D341Med (cell line): ENCODE measurements at regions not wholly inside any gene's neighbourhood (a gene's known extent, or its start where the extent isn't known, plus 50 kb on each side); places are given as distances from the start of the nearest gene placed in this dataset.
"Not testable (repeated sequence)": the region's sequence is repeated elsewhere in the genome, so short reads cannot be mapped to it uniquely, and the experiment has no call there.

Experiments used
- DNase-seq: peaks from one replicate; pipeline ENCODE4 v3.0.0; 2012; ENCODE audit warnings: low spot score

DNA sequence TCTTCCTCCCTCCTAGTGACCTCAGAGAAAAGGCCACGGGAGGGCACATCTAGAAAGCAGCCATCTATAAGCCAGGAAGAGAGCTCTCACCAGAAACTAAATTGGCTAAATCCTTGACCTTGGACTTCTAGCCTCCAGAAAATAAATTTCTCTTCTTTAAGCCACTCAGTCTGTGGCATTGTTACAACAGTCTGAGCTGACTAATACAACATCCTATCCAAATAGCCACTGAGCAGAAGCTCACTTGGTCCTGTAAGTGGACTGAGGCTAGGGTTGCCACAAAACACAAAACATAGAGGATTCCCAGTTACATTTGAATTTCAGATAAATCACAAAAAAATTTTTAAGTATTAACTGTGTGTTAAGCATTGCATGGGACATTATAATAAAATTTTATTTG is 383.4 kb downstream of the MLLT3 start:
- DNase-seq: no peak

DNA sequence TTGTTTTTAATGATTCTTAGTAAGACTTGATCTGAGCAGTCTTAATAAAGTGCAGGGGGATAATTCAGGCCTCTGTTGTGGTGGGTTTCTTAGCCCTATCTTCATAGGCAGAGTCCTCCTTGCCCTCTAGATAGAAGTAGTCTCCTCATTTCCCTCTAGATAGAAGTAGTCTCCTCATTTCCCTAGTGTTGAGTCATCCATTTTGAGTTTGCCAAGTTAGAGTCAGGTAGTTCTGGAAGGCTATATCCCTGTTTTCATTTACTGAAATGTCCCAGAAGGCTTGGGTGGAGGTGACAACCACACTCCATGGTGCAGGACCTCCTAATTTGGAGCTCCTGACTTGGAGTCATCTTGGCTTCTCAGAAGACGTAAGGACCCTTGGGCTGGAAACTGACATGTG is 384.6 kb downstream of the MLLT3 start:
- no peak for DNase-seq

DNA sequence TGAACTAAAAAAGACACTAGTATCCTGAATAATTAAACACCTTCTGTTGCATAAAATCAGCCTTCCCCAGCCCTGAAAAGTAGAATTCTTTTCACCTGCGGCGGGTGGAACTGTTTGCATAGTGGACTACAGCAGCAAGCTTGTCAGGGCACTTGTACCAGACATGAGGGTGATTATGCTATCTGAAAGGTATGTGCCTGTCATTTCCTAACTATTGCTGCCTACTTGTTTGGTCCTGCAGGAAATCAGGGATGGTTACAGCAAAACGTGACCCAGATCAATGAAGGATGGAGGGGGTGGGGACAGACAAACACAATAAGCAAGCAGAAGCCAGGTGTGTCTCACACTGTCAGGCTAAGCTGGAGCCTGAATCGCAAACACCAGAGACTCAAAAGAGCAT is 385.6 kb downstream of the MLLT3 start:
- DNase-seq: no peak

DNA sequence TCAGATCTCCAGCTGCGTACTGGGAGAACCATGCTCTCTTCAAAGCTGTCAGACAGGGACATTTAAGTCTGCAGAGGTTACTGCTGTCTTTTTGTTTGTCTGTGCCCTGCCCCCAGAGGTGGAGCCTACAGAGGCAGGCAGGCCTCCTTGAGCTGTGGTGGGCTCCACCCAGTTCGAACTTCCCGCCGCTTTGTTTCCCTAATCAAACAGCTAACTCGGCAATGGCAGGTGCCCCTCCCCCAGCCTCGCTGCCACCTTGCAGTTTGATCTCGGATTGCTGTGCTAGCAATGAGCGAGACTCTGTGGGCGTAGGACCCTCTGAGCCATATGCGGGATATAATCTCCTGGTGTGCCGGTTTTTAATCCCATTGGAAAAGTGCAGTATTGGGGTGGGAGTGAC is 387.1 kb downstream of the MLLT3 start:
- DNase-seq: not testable (repeated sequence)

DNA sequence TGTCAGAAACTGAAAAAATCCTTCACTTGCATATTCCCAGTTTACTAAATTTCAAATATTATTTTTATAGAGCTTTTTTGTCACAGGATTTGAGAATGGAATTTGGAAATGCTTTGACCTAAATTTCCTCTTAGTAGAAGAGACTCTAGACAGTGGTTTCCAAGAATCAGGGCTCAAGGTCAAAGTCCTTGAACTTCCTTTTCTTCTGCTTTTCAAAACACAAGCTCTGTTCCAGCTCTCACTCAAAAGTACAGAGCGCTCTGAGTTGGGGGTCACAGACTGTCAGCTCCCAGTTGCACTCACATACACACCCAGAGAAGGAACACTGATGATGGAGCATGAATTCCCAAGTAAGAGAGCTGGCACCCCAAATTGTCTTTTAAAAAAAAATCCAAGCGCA is 394.2 kb downstream of the MLLT3 start:
- DNase-seq: no peak

DNA sequence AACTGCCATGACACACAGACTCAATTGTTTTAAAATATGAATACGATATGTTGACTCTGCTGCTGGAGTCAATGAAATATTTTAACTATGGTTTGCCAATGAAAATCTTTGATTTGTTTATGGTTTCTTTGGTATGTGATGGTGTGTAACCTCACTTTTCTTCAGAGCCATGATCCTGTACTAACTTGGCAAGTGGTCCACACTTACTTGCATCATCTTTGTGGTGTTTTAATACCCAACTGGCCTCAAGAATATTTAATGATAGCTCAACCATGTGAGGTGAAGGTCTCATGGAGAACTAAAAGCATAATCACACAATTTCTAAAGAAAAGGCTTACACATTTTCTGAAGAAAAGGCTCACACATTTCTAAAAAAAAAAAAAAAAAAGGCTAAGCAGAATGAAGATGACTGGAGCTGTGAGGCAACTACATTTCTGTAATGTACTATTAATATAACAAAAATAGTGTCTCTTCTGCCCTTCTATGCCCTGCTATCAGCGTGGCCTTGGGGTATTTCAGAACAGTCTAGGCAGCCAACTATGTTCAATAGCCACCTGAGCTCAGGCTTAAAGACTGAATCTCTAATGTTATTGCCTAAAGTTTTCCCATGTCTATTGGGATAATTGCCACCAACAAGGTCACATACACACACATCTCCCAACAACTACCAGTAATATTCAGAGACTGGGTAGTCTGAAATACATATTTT is 395.0 kb downstream of the MLLT3 start:
- no peak for DNase-seq

DNA sequence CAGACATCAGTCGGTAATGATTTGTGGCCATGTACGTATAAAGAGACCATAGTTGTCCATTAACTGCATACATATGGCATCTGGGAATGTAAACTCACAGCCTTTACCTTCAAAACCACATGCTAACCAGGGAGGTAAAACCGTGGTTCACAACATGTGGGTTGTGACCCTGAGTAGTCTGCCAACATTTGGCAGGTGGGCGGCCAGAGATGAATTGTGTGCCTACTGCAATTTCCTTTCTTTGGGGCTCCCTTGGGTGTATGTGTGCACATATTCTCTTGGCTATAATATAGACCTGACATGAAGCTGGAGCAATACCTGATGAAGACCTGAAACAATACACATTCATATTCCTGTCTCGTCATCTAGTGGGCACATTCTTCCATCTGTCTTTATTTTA is 396.0 kb downstream of the MLLT3 start:
- no peak for DNase-seq

DNA sequence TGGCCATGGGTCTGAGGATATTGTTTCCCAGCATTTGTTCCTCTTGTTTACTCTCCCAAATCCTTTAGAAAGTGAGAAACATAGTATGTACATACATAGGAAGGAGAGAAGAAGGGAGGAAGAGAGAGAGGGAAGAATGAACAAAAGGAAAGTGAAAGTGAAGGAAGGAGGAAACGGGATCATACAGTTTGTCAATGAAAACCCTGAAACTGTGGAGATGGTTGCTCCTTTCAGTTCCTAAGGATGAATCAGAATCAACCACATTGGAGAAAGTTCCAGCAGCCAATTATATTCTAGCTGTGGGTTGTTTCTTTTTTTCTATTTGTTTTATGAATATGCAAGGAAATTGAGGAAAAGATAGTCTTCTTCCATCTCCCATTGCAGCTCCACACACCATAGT is 396.5 kb downstream of the MLLT3 start:
- DNase-seq: no peak

DNA sequence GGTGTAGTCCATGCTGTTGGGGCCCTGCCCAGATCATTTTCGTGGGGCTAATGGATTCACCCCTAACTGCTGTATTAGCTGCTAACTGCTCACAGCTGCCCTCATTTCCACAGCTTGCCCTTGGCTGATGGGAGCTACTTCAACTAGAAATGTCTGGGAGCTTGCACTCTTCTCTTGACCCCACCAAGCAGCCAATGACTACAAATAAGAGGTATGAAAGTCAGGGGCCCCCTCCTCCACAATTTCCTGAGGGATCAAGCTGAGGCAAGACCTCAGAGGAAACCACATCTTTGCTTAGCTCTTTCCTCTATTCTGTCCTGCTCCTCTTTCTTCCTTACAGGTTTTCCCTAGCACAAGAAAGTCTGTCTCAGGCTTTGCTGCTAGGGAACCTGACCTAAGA is 397.5 kb downstream of the MLLT3 start:
- no peak for DNase-seq

DNA sequence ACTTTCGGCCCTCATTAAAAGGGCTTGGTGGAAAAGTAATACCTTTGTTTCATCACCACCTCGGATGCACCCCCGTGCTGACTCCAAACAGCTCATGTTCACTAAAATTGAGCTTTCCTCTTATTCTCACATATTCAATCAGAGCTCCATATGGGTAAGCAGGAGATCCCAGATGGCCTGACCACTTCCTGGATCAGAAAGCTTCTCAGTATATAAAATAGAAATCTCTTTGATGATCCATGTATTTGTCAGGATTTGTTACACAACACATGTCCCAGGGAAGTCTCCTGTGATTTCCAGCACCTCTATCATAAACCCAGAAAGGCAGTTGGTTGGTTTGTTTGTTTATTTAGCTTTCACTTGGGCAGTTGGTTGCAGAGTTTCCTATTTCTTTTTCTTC is 402.0 kb downstream of the MLLT3 start:
- no peak for DNase-seq

DNA sequence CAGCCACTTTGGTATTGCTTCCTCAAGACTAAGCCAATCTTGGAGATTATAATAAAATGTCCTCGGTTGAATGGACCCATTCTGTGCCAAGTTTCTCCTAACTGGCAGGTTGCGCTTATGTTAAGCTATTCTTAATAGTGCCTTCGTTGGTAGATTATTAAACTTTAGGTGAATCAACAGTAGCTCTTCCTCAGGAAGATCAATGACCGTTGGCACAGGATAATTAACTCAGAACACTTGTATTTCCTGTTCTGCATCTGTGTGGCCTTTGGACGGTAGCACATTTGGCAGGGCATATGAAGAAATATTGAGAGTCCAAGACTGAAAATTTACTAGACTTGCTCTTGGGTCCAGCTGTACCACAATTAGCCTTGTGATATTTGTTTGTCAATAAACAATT is 402.9 kb downstream of the MLLT3 start:
- DNase-seq: no peak

DNA sequence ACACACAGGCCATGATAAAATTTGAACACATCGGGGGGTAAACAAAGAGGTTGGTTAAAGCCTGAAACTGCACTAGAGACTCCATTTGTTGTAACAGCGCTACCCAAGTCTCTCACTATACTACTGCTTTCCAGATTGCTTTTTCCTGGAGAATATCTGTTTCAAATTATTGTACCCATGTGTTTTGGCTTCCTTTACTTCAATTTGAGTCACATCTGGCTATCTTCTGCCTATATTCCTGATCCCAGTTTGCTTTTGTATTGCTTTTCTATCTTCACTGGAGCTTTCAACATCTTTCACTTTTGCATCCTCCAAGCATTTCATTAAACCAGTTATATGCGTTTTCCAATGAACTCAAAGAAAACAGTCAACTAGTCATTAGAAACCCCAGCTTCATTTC is 404.7 kb downstream of the MLLT3 start:
- no peak for DNase-seq

DNA sequence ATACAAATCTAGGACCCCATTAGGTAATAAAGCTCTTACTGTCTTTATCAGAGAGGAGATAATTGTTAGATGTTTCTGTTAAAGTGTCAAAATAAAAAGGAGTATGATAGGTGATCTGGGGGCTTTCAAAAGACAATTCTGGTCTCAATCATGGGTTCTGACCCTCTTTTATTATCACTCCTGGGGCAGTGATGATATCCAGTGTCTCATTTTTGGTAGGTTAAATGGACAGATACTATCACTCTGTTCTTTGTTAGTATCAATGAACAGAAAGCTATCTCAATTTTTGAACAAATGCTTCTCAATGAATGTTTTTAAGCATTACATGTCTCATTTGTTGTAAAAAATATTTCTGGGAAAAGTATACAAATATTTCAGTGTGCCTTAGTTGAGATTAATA is 405.9 kb downstream of the MLLT3 start:
- no peak for DNase-seq

DNA sequence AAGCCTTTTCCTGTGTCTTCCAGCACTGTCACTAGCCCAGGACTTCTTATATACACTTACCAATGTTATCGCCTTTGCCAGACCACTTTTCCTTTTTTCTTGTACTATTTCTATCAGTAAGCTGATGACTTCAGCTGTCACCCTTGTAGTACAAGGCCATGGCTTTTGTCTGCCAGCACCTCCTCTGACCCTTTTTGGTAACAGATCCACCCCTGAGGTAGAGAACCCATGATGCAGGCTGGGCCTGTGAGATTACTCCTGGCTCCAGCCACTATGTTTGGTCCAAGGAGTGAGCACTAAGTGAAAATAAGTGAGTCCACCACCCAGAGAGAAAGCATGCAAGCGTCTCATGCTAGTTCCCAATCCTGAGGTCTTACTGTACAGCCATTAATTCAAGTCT is 406.7 kb downstream of the MLLT3 start:
- DNase-seq: no peak

DNA sequence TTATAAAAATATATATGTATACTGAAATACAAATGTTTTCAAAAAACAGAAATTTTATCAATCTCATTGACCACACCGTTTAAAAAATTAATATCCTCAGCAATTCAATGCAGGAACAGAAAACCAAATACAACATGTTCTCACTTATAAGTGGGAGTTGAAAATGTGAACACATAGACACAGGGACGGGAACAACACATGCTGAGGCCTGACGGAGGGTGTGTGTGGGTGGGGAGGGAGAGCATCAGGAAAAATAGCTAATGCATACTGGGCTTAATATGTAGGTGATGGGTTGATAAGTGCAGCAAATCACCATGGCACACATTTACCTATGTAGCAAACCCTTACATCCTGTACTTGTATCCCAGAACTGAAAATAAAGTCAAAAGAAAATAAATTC is 409.5 kb downstream of the MLLT3 start:
- no peak for DNase-seq

DNA sequence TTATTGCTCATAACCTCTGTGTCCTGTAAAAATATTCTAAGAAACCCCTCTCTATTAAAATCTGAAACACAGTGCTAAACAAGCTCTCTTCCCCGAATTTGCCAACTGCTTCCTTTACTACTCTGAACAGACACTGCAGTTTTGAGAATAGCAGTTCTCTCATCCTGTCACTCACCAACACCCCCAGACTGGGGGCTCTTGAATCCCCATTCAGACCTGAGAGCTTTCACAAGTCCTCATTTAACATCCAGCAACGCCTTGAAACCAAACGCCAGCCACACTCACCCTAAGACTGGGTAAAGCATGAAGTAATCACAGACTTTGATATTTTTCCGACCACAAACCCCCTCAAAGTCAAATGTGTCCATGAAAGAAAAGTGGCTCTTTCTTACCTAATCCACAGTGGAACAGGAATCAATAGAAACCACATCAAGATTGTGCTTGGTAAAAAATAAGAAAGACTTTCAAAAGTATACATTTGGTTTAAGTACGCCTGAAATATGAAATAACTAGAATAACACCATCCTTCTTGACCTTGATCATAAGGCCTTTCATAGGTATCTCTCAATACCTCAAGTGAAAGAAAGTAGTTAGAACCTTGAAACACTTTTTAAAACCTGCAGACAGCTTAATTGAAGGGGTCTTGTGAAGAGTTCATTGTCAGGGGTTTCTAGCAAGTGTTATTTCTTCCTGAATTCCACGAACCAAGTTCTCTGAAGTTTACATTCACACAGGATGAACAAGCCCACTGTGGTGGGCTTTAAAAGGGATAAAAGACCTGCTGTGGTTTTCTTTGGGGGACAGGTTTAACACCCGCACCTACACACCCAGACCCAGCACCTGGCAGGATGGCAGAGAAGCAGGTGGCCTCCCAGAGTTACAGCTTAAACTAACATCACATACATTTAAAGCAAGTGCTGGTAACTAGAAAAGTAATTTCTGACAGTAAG is 412.6 kb downstream of the MLLT3 start:
- DNase-seq: no peak

DNA sequence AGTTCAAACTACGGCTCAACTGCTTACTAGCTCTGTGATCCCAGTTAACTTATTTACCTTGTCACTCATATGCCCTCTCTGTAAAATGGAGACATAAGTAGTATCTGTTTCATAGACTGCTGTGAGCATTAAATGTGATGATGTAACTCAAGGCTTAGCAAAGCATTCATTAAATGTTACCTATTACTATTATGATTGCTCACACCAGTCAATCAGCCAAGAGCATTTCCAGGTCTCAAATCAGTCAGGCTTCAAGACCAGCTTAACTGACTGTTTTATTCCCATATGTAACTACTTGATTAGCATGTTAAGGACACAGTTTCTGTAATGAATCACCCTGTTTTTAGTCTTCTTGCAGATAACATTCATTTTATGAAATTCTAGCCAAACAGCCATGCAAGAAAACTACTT is 413.3 kb downstream of the MLLT3 start:
- DNase-seq: no peak

DNA sequence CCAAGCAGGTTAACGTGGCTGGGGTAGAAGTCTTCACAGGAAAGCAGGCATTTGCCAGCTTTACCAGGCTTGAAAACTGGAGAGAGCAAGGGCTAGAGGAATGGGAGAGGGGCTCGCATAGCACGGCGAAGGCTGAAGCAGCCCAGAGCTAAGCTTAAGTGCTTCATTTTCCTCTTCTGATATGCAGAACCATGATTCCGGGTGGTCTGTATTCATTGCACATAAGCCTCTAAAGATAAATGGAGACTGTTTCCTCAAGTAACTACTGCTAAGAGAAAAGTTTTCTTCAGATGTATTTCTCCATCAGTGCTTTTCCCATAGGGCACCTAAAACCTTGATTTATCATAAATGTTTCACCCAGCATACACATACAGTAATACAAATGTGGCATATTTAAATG is 414.1 kb downstream of the MLLT3 start:
- no peak for DNase-seq

DNA sequence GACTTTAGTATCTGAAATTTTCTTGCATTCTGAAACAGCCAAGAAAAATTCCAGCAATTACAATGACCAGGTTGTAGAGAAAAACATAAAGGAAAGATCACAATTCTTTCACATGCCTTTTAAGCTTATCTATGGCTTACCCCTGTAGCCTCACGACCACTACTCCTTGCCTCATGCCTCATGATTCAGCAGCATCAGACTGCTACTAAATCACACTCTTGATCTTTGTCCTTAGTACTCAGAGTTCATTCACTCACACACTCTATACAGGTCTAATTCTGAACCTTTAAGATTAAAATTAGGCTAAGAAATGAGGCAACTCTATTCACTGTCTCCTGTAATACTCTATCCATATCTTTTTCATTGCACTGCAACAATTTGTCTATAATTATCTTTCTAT is 415.1 kb downstream of the MLLT3 start:
- DNase-seq: no peak

DNA sequence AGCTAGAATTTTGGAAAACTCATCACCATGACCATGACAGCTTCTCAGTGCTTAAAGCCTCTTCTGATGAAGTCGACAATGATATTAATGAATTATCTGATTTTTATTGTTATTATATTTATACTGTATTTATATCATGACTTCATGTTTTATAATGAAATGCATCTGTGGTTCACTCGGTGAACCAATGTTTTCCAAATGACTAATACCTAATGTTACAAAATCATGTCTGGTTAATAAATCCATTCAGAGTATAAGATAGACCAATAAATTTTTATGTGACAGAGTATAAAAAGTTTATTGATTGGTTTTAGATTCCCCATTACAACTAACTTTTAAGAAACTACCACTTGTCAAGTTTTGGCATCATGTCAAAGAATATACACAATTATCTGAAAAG is 416.5 kb downstream of the MLLT3 start:
- no peak for DNase-seq

DNA sequence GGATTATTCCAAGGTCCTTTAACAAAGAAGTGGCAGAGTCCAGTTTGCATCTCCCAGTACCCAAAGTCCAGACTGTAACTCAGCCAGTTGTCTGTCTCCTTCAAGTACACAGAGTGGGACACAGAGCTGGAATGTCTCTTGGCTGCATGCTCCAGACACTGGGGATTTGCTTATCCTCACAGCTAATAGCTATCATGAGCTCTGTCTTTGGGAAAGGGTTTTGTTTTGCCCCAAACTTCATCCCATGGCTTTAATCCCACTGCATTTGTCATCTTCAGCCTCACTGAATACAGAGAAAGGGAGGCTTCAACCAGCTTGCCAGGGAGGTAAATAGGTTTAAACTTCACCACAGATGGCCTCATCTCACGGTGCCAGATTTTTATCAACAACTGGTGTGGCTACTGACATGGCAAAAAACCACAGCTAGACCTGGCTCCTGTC is 412.2 kb upstream of the SLC24A2 start:
- no peak for DNase-seq

DNA sequence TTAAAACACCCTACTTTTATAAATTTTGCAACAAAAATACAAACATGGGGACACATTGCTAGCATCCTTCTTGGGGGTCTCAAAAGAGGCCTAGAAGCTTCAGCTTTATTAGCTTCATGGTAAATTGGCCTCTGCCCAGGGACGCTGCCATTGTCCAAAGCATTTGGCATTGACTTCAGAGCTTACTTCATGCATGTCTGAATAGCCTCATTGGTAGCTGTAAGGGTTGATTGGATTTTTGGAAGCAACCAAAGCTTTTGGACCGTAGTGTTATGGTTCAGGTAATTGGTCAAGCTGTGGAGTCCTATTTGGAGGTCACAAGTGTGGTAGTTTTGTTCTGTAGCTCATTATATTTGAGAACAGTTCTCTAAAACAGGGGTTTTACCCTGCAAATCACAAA is 411.7 kb upstream of the SLC24A2 start:
- no peak for DNase-seq

DNA sequence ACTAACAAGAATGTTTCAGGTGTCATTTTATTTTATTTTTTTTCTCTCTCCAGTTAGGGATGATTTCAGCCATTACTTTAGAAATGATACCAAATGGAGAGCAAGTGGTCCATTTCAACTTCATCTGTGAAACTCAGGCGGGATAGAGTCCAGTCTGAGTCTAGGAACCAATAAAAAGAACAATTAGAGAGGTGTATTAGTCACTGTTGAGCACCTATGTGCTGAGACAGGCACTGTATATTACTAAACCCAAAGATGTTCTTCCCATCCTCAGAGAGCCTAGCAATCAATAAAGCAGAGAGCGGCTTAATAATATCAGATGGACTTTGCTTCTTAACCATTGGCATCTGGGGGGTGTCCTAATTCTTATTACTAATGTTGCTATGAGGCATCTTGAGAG is 410.3 kb upstream of the SLC24A2 start:
- DNase-seq: no peak
